ENCODE measurements at regions not wholly inside any gene's neighbourhood (a gene's known extent, or its start where the extent isn't known, plus 50 kb on each side); places are given as distances from the start of the nearest gene placed in this dataset.

GRCh38 chr3:59423707-59424106 lies 373.9 kb upstream of the CFAP20DC start:
- Histone ChIP-seq H3K4me1 (ENCODE audit: control insufficient read depth, insufficient read depth, low read length) (no peaks in the 10 kb centered on the region), H3K36me3 (ENCODE audit: control insufficient read depth, insufficient read depth, low read length) (no peaks in the 10 kb centered on the region), H3K9me3 (ENCODE audit: control insufficient read depth, low read length) (no peaks in the 10 kb centered on the region), H3K9ac (ENCODE audit: extremely low read depth, low read length, poor library complexity, severe bottlenecking) (no peak overlapping the region), H3K27ac (ENCODE audit: low read depth, low read length) (no peak overlapping the region), H3K27me3 (ENCODE audit: control insufficient read depth, insufficient read depth, low read length, poor library complexity, severe bottlenecking) (no peaks in the 10 kb centered on the region), H3K4me3 (ENCODE audit: low read length) (no peak overlapping the region)
- Mint-ChIP-seq H3K4me1 (peaks cover 5% of the 10 kb centered on the region), H3K27ac (no peak overlapping the region), H3K9me3 (no peaks in the 10 kb centered on the region), H3K36me3 (ENCODE audit: low read depth) (no peaks in the 10 kb centered on the region), H3K4me3 (no peak overlapping the region), H3K27me3 (ENCODE audit: insufficient read depth) (peaks cover 5% of the 10 kb centered on the region)
- 86% methylated on average over 10 to 11 of the region's 11 CpGs for WGBS, 2 experiments (ENCODE audit: insufficient coverage in 1 of 2, insufficient read length in 1 of 2)
- TF ChIP-seq CTCF (conservative IDR thresholded peaks at IDR 0.05): no peak
- no peak for DNase-seq

GRCh38 chr3:59422312-59422711 lies 372.5 kb upstream of the CFAP20DC start:
- WGBS, 2 experiments (ENCODE audit: insufficient coverage in 1 of 2, insufficient read length in 1 of 2): 69 to 81% methylated on average over 3 to 4 of the region's 4 CpGs
- no peak for TF ChIP-seq CTCF (conservative IDR thresholded peaks at IDR 0.05)
- H3K4me3 ChIP-seq (ENCODE audit: low read length): no peak overlapping the region
- no peaks in the 10 kb centered on the region for H3K36me3 ChIP-seq (ENCODE audit: control insufficient read depth, insufficient read depth, low read length)
- DNase-seq: no peak
- no peak overlapping the region for H3K27ac ChIP-seq (ENCODE audit: low read depth, low read length)
- Mint-ChIP-seq H3K27me3 (ENCODE audit: insufficient read depth) (peaks cover 3% of the 10 kb centered on the region), H3K27ac (no peak overlapping the region), H3K9me3 (no peaks in the 10 kb centered on the region), H3K36me3 (ENCODE audit: low read depth) (no peaks in the 10 kb centered on the region), H3K4me1 (peaks cover 5% of the 10 kb centered on the region), H3K4me3 (no peak overlapping the region)
- H3K9me3 ChIP-seq (ENCODE audit: control insufficient read depth, low read length): no peaks in the 10 kb centered on the region
- H3K27me3 ChIP-seq (ENCODE audit: control insufficient read depth, insufficient read depth, low read length, poor library complexity, severe bottlenecking): no peaks in the 10 kb centered on the region
- no peaks in the 10 kb centered on the region for H3K4me1 ChIP-seq (ENCODE audit: control insufficient read depth, insufficient read depth, low read length)
- H3K9ac ChIP-seq (ENCODE audit: extremely low read depth, low read length, poor library complexity, severe bottlenecking): no peak overlapping the region

- H3K27ac ChIP-seq (ENCODE audit: low read depth, low read length): no peak overlapping the region
- H3K9me3 Mint-ChIP-seq: no peaks in the 10 kb centered on the region
- H3K4me3 Mint-ChIP-seq: no peak overlapping the region
- no peaks in the 10 kb centered on the region for H3K4me1 ChIP-seq (ENCODE audit: control insufficient read depth, insufficient read depth, low read length)
- no peak for DNase-seq
- peaks cover 12% of the 10 kb centered on the region for H3K27me3 Mint-ChIP-seq (ENCODE audit: insufficient read depth)
- no peaks in the 10 kb centered on the region for H3K9me3 ChIP-seq (ENCODE audit: control insufficient read depth, low read length)
- no peaks in the 10 kb centered on the region for H3K36me3 ChIP-seq (ENCODE audit: control insufficient read depth, insufficient read depth, low read length)
- no peak overlapping the region for H3K4me3 ChIP-seq (ENCODE audit: low read length)
- H3K4me1 Mint-ChIP-seq: no peaks in the 10 kb centered on the region
- TF ChIP-seq CTCF (conservative IDR thresholded peaks at IDR 0.05): no peak
- H3K36me3 Mint-ChIP-seq (ENCODE audit: low read depth): no peaks in the 10 kb centered on the region
- H3K27ac Mint-ChIP-seq: no peak overlapping the region
- WGBS, 2 experiments (ENCODE audit: insufficient coverage in 1 of 2, insufficient read length in 1 of 2): 50 to 72% methylated on average over 1 to 4 of the region's 4 CpGs
- no peaks in the 10 kb centered on the region for H3K27me3 ChIP-seq (ENCODE audit: control insufficient read depth, insufficient read depth, low read length, poor library complexity, severe bottlenecking)
- no peak overlapping the region for H3K9ac ChIP-seq (ENCODE audit: extremely low read depth, low read length, poor library complexity, severe bottlenecking)
Observed at GRCh38 chr3:59418836-59419235, 369.0 kb upstream of the CFAP20DC start.

All from endodermal cell (in vitro differentiated cells).